ELF-1 (cell line): ENCODE measurements at regions not wholly inside any gene's neighbourhood (a gene's known extent, or its start where the extent isn't known, plus 50 kb on each side); places are given as distances from the start of the nearest gene placed in this dataset.

Source experiments
- DNase-seq: peaks from one replicate; pipeline ENCODE4 v3.0.0-alpha.2; 2016; ENCODE audit warnings: low read depth, low spot score

DNA sequence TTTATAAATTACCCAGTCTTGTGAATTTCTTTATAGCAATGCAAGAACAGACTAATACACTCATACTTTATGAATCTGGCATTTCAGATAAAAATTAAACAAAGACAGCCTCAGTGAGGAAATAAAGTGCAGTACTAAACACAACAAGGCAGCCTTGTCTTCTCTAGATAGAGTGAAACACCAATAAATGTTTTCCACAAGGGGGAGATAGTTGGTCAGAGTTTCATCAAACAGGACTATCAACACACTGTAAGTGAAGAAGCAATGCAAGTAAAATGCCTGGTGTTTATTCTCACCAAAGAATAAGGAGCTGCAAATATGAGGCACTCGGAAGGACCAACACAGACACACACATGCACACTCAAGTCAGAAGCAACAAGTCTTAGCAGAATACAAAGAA is 62.8 kb downstream of the FAM9B start:
- DNase-seq: no peak

DNA sequence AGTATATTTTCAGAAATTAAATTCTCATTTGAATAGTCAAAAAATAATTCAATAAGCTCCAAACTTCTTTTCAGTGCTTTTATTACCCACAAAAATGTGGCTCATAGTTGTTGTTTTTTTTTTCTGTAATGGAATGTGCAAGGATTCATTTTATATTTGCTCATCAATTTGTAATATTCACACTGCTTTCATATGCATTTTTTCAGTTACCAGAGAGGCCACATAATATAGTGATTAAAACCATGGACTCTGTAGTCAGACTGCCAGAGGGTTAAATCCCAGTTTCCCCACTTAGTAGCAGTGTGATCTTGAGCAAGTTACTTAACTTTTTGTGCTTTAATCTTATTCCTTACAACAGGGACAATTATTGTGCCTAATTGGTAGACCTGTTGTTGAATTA is 64.5 kb downstream of the FAM9B start:
- no peak for DNase-seq

DNA sequence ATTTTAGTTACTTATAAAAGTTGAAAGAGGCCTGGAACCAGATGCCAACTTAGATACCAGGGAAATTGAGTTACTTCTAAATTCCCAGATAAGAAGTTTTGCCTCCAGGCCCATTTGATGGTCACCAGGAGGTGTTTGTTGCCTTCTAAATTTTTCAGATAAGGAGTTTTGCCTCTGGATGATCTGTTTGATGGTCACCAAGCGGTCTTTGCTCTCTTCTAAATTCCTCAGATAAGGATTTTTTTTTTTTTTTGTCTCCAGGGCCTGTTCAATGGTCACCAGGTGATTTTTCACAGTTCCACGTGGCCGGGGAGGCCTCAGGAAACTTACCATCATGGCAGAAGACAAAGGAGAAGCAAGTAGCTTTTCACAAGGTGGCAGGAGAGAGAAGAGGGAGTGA is 66.5 kb downstream of the FAM9B start:
- DNase-seq: peak; percentile 84

DNA sequence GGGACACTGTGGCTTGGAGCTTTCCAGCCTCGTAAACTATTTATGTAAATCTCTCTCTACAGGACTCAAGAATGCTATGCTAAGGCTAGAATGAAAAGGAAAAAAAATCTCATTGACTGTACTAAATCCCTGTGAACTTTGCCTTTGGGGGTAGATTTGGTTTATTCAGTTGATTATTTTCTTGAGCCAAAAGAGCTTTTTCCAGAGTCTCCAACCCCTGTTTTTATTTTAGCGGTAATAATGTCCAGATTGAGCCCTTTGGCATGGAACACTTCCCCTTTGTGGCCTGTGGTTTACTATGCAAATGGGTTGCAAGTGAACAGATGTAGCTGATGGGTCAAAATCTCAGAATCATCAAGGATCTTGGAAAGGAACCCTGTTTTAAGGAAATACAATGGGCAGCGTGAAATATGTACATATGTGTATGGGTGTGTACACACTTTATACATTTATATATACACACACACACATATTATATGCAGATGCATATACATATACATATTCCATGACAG is 72.9 kb downstream of the FAM9B start:
- no peak for DNase-seq

DNA sequence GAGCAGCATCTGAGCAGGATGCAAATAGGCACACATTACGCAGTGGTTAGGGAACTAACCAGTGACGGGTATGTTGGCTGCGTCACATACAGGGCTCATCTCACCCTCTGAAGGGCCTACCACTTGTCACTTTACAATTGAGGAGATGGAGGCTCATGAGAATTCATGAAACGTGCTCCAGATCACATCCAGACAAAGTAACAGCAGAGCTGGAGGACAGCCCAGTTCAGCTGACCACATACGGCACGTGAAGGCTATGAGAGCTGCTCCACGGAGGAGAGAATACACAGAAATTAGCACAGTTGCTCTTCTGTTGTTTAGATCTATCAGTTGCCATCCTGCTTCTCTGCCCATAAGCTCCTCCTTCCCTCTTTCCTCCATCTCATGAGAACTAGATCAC is 78.4 kb downstream of the FAM9B start:
- DNase-seq: no peak

DNA sequence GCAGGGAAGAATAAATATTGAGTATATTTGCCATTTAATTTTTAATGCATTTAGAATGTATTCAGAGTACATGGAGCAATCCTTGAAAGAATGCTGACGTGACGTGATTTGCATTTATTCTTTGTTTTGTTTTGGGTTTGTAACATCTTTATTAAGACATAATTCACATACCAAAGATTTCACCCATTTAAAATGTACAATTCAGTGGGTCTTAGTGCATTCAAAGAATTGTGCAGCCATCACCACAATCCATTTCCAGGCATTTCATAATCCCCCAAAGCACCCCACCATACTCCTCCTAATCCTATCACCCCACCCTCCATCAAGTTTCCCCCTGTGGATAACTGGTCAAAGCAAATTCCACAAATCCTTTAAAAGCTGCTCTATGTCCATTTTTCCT is 87.4 kb downstream of the FAM9B start:
- DNase-seq: no peak

DNA sequence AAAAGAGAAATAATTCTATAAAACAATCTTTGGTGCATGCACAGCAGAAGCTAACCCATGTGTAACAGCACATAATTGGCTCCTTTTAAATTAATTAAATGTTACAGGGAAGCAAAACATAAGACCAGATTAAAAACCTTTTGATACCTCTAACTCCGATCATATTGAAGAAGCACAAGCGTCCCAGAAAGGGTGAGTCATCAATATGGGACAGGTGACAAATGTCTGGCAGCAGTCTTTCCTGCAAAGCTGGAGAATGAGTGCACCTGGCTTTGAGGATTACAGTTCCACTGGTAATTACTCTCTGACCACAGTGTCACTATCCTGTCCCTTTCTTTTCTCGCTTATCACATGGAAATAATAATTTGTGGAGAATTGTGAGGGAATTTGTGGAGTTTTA is 94.6 kb downstream of the FAM9B start:
- DNase-seq: no peak

DNA sequence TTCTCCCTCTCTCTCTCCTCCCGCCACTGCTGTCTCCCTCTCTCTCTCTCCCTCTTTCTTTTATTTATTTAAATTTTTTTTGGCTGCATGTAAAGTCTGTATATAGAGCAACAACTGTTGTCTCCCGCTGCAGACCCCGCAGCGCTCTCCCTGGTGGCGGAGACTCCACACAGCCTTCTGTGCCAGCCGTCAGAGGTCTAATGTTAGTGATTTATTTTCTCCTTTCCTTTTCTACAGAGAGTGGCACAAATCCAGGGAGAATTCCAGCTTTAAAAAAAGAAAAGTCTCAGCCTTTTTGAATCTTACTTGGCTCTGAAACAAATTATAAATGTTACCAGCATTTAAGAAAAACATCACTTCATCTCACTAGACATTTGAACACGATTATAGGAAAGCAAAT is 106.2 kb downstream of the FAM9B start:
- no peak for DNase-seq

DNA sequence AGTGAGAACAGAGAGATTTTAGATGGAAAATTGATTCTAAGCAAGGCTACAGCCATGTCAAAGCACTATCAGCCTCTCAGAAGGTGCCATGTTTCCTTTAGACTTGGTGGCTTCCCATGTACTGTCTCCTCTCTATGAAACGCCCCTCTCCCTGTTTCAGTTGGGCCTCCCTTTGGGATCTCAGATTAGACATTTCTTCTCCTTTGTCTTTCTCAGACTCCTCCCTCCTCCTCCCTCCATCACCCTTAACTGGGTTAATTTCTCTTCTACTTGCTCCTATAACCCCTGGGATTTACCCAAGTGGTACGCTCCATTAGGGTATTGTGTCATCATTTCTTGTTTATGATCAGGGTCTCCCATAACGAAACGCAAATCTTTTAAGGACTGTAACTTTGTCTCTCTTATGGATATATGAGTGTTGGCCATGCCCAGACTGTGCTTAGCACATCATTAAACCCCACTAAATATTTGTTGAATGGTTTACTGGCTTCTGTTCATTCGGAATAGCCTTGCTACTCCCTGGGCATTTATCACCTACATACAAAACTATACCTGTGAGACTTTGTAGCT is 106.8 kb downstream of the FAM9B start:
- no peak for DNase-seq

DNA sequence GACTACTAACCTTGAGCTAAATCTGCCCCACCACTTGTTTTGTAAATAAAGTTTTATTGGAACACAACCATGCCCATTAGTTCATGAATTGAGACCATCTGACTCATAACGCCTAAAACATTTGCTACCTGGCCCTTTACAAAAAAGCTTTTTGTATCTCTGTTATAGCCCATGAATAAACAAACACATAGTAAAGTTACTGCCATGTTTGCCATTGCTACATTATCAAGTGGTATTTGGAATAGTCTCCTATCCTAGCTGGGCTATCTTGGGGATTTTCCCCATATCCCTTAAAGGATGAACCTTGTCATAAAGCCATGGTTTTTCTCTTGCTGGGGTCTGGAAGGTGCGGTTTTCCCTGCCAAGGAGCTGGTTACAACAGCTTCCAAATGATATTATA is 112.3 kb downstream of the FAM9B start:
- no peak for DNase-seq

DNA sequence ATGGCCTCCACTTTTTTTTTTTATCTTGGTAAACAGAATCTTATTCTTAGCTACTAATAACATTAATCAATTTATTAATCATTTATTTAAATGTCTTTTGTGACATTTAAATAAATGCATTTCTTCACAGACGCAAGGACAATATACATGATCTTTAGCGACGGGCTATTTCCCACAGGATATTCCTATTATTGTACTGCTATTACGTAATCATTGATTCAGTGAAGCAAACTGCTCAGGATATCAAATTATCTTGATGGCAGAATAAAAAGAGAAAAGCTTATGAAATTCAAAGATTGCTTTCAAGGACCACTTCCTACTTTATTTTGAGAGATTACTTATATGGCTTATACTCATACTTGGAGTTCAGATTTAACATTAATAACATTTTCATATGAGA is 114.1 kb downstream of the FAM9B start:
- no peak for DNase-seq

DNA sequence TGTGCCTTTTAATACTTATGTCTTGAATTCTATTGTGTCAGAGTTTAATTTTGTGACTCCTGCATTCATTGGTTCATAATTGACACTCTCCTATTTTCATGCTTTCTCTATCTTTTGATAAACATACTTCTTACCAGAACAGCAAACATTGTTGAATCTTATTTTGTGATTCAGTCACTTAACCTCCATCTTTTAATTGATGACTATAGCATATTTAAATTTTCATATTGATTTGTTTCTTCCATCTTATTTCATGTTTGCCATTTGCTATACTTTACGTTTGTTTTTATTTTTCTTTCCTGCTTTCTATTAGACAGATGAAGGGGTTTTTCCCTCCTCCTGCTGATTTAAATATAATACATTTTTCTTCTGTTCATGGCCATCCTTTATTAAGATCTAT is 115.5 kb upstream of the FAM9A start:
- no peak for DNase-seq

DNA sequence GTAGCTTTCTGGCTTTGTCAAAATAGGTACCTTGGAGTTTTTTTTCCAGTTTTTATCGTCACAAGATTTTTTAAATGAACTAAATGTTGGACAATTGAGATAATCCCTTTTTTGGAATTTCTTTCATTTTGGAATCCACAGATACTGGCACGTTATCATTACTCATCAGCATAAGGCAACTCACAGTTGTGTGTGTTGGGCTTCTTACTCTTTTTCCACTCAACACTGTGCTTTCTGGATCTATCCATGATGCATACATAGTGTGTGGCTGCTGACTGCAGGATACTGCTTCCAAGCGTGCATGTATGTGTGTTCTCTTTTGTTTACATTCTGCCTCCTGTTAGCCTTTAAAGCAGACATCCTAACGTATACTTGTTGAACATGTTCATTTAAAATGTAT is 113.5 kb upstream of the FAM9A start:
- no peak for DNase-seq

DNA sequence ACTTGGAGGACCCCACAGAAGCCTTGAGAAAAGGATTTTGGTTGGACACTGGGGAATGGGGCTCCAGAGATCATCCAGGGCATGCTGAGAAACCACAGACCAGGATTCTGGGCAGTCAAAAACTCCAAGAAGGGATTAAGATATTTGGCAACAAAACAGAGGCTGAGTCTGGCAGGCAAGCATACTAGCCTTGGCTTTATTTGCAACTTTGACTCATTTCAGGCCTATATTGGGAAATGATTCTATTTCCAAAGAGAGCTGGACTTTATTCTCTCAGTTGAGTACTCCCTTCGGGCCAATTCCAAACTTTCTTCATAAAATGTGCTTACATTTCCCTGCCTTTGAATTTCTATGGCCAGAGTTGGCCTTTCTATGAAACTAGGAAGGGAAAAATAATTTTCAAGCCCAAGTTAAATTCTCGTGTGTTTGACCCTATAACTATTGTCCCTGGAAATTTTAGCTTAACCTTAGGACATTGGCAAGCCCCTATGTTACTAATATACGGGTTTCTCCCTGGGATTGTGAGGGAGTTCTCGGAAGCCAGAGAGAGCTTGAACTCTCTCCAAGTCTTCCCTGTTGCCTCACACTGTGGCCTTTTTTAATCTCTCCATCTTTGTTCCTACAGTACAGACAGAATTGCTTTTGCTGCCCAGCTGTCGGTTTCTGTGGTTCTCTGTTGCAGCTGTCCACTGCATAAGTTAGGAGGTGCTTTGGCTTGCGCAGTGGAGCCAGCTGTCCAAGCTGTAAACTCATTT is 112.6 kb upstream of the FAM9A start:
- DNase-seq: no peak

DNA sequence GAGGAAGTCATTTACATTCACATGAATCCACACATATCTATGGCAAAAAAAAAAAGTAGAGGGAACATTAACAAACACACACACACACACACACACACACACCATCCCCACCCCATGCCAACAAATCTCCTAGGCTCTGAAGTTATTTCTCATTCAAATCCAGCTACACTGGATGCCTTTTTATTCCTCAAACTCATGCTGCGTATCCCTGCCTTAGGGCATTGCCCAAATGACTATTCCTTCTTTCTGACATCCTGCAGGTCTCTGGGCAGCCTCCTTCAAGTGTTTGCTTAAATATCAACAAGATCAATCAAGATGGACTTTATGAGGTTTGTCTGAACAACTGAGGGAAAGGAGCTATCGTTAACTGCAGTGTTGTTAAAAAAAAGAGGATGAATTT is 106.5 kb upstream of the FAM9A start:
- peak; percentile 64 for DNase-seq

DNA sequence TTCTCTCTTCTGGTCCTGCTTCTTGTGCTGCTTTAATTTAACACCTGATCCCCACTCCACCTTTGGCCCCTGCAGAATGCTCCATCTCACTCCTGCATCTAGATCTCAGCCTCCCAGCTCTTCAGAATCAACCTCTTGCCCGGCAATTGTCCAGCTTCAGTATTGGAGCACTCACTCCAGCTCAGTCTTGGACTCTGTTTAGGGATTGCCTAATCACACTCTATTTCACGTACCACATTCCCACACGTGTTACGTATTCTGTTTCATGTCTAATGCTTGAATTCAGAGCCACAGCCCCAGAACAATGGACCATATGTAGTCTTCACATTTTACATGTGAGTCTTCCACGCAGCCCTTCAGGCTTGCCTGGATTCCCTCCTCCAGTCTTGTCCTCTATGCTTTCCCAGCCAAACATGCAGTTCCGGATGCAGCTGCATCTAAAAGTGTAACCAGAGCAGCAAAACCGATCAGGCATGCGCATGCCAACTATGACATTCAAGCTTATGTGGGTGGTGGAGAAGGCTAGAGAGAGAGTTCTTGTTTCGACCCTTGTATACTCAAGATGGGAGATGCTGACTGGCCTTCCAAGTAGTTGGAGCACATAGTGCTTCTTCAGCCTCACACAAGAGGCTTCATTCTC is 105.2 kb upstream of the FAM9A start:
- DNase-seq: no peak

DNA sequence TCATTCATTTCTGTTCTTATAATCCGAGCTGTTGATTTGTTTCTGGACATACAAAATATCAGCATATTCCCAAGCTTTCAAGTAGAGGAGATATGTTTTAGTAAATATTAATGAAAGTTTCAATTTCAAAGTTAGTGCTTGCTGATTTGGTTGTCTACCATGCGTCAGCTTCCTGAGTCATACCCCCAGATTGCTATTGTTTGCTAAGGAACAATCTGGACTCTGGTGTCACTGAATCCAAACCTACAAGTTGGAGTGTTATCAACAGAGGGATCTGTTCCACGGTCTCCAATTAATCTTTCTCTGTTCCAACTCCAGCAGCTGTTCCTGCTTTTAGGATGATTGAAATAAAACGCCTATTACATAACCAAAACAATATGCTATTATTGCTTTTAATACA is 96.1 kb upstream of the FAM9A start:
- DNase-seq: no peak

DNA sequence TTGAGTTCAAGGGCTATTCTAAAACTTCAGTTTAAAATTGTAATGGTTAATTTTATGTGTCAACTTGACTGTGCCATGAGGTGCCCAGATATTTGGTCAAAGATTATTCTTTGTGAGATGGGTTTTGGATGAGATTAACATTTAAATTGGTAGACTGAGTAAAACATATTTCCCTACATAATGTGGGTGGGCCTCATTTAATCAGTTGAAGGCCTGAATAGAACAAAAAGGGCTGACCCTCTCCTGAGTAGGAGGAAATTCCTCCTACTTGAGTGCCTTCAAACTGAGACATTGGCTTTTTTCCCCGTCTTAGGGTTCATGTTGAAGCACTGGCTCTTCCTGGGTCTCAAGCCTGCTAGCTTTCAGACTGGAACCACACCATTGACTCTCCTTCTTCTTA is 89.6 kb upstream of the FAM9A start:
- DNase-seq: no peak

DNA sequence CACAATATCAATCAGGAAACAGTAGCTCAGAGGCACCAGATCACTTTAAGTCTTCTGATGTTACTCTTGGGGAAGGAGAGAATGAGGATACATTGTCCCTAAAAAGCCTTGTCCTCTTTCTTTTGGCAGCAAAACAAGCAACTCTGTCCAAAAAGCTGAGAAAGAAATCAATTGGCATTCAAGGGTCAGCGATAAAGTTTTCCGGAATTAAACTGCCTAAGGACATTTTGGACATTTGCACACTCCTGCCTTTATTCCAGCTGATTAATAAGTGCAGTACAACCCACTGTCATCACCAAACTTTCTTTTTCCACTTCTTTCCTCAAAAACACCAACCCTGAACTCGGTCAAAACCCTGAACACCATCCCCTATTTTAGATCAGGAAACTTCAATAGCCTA is 85.8 kb upstream of the FAM9A start:
- no peak for DNase-seq

DNA sequence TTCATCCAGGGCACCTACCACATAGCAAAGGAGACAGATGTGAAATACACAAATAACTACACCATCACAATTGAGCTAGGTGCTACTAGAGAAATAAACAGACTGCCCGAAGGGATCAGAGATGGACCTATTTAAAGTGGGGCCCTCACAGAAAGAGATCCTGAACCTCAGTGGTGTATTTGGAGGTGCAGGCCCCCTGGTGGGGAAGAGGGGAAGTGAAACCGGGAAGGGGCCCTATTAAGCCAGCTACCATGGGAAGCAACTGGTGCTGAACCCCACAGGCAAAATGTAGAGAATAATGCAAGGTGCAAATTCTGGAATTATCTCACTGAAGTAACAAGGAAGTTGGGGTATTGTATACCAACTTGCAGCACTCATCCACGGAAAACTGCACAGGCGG is 78.6 kb upstream of the FAM9A start:
- DNase-seq: peak; percentile 47

DNA sequence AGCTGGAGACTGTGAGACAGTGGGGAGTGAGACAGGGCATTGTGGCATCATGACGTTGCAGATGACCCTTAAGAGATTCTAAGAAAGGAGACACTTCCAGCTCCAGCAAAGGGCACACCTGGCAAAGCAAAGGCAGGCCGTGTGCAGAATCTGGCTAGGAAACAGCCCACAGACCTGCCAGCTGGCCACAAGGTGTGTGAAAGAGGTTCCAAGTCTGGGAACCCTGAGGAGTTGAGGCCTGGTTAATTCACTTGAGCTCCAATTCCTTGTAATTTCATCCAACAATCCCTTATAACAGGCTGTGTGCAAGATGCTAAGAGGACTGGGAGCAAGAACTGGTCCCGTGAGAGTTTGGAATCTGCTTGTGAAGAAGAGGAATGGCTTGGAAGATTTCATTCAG is 72.8 kb upstream of the FAM9A start:
- no peak for DNase-seq

DNA sequence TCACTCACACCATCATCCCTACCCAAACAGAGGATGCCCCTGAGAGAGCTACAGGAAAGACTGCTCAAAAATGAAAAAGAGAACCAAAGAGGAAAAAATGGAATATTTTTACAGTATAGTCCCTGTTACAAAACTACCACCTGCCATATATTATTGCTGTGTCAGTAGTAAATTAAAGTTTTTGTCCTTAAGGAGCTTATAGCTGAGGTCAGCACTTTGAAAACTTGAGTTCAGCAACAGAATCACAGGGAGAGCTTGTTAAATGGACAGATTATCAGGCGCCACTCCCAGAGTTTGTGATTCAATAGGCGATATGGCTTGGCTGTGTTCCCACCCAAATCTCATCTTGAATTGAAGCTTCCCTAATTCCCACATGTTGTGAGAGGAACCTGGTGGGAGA is 71.9 kb upstream of the FAM9A start:
- DNase-seq: no peak

DNA sequence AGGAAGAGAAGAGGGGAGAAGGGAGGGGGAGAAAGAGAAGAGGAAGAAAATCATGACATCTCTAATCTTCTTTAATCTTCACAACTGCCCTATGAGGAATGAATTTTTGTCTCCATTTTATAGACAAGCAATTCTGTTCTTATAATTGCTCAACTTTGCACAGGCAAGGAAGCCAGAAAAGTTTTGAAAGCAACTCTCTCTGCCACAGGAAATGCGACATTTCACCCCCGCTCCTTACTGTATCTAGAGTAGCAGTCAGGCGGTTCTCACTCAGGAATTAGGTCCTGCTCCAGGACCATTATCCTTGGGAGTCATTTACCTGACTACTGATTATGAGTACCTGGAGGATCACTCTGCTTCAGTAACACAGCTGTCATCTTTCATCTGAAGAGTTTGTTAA is 69.2 kb upstream of the FAM9A start:
- DNase-seq: no peak
